Large intestine (tissue), 3 donors: ENCODE measurements at regions not wholly inside any gene's neighbourhood (a gene's known extent, or its start where the extent isn't known, plus 50 kb on each side); places are given as distances from the start of the nearest gene placed in this dataset.
"Not testable (repeated sequence)": the region's sequence is repeated elsewhere in the genome, so short reads cannot be mapped to it uniquely, and the experiment has no call there.

Experiments
- DNase-seq, 2 donors: peaks; one replicate each; pipeline versions ENCODE4 v3.0.0 to v3.0.0-alpha.2; 2013
- H3K27ac ChIP-seq: one replicate; pipeline ENCODE4 v1.5.1; 2013; ENCODE audit warnings: low read length
- H3K27me3 ChIP-seq: 2 replicates; pipeline ENCODE4 v1.6.1; 2013; ENCODE audit warnings: low read length; ENCODE audit not compliant: control insufficient read depth, insufficient read depth
- H3K36me3 ChIP-seq: 2 replicates; pipeline ENCODE4 v1.6.1; 2013; ENCODE audit warnings: low read length; ENCODE audit not compliant: control insufficient read depth, insufficient read depth
- H3K4me1 ChIP-seq: one replicate; pipeline ENCODE4 v1.6.1; 2013; ENCODE audit warnings: low read length; ENCODE audit not compliant: control insufficient read depth, insufficient read depth
- H3K4me3 ChIP-seq: one replicate; pipeline ENCODE4 v1.5.1; 2013; ENCODE audit warnings: low read length
- H3K9me3 ChIP-seq: one replicate; pipeline ENCODE4 v1.6.1; 2013; ENCODE audit warnings: mild to moderate bottlenecking, low read depth, low read length, moderate library complexity; ENCODE audit not compliant: control insufficient read depth
- WGBS: methylation state at CpG from one replicate; pipeline ENCODE4 v1.1.5; 2013; ENCODE audit warnings: low lambda C conversion rate; ENCODE audit not compliant: insufficient coverage; 5-methylcytosine and 5-hydroxymethylcytosine counted together

DNA sequence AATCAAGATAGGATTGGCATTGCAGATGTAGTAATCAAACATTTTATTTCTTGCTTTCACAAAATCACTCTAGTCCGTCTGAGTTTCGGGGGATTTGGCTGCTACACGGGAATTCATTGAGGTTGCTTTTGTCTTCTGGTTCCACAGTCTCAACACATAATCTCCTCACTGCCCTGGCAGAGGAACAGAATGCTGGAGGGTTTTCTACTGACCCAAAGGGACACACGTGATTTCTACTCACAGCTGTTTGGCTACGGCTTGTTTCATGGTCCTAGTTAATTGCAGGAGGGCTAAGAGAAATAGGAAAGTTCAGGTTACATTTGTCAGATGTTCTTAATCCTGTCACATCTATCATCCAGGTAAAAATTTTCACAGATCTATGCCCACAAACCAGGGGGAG lies 1811.6 kb downstream of the ARAP2 start:
- WGBS, result no CpG with 5 or more reads among the region's 5 CpGs
- H3K4me3 ChIP-seq, result no peak overlapping the region
- H3K27me3 ChIP-seq, result no peaks in the 10 kb centered on the region
- H3K27ac ChIP-seq, result no peak overlapping the region
- H3K36me3 ChIP-seq, result no peaks in the 10 kb centered on the region
- DNase-seq, result no peak
- H3K9me3 ChIP-seq, result no peaks in the 10 kb centered on the region
- no peaks in the 10 kb centered on the region for H3K4me1 ChIP-seq

DNA sequence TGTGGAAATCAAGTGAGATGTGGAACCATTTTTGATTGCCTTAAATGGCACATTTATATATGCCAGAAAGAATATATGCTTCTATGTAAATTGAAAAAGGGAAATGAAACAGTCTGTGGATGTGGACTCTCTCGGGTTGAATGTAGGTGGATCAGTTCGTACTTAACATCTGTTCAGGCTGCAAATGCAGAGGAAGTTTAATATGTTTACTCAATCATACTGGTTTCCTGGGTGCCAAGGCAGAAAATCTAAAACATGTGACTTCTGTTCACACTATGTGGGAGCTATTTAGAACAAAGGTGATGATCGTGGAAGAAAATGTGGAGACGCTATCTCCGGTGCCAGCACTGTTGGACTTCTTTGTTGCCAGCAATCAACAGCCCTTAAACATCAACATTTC lies 1809.9 kb downstream of the ARAP2 start:
- not testable (repeated sequence) for H3K36me3 ChIP-seq, H3K27ac ChIP-seq, H3K27me3 ChIP-seq, H3K9me3 ChIP-seq, H3K4me1 ChIP-seq, H3K4me3 ChIP-seq
- WGBS, result no CpG with 5 or more reads among the region's 5 CpGs
- peak in 1 of 2 donors; percentile 3 for DNase-seq

DNA sequence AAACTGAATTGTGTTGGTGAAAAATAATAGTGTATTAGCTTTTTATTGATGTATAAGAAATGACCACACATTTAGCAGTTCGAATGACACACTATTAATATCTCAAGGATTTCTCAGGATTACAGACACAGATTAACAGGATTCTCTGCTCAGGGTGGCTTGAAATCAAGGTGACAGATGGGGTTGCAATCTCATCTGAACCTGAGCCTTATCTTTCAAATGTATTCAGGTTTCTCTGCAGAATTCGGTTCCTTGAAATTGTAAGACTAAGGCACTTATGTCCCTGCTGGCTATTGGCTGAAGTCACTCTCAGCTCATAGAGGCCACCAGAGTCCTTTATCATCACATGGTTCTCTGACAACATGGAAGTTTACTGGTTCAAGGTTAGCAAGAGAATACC lies 1780.1 kb downstream of the ARAP2 start:
- Histone ChIP-seq H3K27ac (no peak overlapping the region), H3K36me3 (no peaks in the 10 kb centered on the region), H3K4me1 (no peaks in the 10 kb centered on the region), H3K9me3 (no peaks in the 10 kb centered on the region), H3K4me3 (no peak overlapping the region), H3K27me3 (no peaks in the 10 kb centered on the region)
- DNase-seq, result no peak
- WGBS, result 100% methylated on average over 1 of the region's 2 CpGs

DNA sequence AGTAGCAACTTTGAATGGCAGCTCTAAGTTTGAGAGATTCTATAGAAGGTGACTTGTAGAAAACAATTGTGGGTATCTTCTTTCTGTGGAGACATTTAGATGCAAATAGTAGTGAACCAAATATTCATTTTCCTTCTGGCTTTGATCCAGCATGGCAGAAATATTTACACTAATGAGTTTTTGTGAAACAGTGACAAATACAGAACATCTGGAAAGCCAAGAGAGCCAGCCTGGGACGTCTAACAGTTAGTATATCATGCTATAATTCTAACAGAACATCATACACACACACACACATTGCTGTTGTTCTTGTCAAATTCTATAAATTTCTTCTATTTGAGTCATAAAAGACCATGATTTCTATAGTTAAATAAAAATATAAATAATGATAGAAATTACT lies 1777.9 kb downstream of the ARAP2 start:
- Histone ChIP-seq H3K9me3 (no peaks in the 10 kb centered on the region), H3K4me3 (no peak overlapping the region), H3K27ac (no peak overlapping the region), H3K4me1 (no peaks in the 10 kb centered on the region), H3K36me3 (no peaks in the 10 kb centered on the region), H3K27me3 (no peaks in the 10 kb centered on the region)
- DNase-seq, result no peak
- no CpG with 5 or more reads among the region's 1 CpG for WGBS

DNA sequence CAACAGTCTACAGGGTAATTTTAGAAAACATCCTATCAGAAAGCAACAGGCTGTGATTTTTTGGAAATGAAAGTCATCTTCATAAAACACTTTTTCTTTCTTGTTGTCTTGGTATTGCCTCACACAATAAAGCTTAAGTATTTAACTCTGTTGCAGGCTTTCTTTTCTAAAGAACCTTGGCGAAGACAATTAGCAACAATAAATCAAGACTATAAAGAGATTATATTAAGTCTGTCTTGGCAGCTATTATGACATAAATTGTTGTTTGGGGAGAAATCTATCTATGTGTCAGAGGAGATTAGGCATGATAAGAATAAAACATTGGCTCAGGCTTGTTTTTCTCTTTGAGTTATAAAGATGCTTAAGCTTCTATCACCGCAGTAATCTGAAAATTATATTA lies 1774.8 kb downstream of the ARAP2 start:
- no peak overlapping the region for H3K4me3 ChIP-seq
- WGBS, result no CpG with 5 or more reads among the region's 2 CpGs
- no peaks in the 10 kb centered on the region for H3K9me3 ChIP-seq
- DNase-seq, result no peak
- H3K36me3 ChIP-seq, result no peaks in the 10 kb centered on the region
- no peaks in the 10 kb centered on the region for H3K27me3 ChIP-seq
- H3K4me1 ChIP-seq, result no peaks in the 10 kb centered on the region
- no peak overlapping the region for H3K27ac ChIP-seq

DNA sequence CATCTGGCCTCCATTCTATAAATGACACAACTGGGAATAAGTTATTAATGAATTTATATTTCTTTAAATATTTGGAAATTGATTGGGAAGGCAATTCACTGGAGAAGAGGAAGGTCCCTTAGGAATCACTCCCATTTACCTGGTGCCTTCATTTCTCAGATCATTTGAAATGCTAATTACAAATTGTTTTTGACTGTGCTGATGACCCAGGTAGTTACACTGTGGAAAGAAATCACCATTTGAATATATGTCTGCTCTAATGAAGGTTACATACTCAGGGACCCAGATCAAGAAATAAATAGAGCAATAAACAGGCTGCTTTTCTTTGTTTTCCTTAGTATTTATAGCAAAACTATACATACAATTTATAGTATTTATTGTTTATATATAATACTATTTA lies 1759.1 kb downstream of the ARAP2 start:
- Histone ChIP-seq H3K36me3 (no peaks in the 10 kb centered on the region), H3K4me3 (no peak overlapping the region), H3K4me1 (no peaks in the 10 kb centered on the region), H3K27me3 (no peaks in the 10 kb centered on the region), H3K27ac (no peak overlapping the region), H3K9me3 (no peaks in the 10 kb centered on the region)
- no peak for DNase-seq

DNA sequence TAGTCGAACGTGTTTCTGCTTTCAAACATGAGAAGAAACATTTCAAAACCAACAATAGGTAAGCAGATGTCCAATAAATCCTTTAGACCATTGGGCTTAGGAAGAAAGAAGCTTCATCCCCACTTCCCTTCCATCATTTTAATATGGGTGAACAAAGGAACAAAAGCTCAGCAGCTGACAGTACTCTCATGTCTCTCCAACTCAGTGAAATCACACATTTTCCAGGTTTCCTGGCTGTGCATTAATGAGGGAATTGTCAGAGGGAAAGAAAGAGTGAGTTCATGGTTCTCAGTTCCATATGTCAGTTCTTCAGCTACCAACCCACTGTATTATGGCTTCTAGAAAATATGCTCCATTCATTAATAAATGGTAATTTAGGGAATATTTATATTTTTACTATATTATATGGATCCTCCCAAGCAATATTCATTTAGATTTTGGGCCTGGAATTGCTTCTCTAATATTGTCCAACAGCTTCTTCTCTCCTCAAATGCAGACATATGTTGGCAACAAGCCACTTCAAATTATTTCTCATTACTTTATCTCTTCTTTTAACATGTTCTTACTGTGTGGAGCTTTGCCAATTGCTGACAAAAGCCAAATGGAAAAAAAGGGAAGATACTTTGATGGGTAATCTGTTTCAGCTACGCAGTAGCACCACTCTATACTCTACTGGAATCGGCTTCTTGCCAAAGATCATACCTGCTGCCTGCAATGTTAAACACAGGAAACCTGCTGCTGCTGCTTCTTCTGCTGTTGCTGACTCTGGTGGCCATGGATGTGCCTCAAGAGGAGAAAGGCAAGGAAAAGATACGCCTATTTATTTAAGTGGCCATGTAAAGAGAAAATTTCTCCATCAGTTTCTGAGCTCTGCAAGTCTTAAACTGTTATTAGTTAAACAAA lies 1757.6 kb downstream of the ARAP2 start:
- no peaks in the 10 kb centered on the region for H3K4me1 ChIP-seq
- H3K36me3 ChIP-seq, result no peaks in the 10 kb centered on the region
- no peaks in the 10 kb centered on the region for H3K9me3 ChIP-seq
- WGBS, result 100% methylated on average over 1 of the region's 5 CpGs
- no peak for DNase-seq
- no peak overlapping the region for H3K27ac ChIP-seq
- no peak overlapping the region for H3K4me3 ChIP-seq
- no peaks in the 10 kb centered on the region for H3K27me3 ChIP-seq

DNA sequence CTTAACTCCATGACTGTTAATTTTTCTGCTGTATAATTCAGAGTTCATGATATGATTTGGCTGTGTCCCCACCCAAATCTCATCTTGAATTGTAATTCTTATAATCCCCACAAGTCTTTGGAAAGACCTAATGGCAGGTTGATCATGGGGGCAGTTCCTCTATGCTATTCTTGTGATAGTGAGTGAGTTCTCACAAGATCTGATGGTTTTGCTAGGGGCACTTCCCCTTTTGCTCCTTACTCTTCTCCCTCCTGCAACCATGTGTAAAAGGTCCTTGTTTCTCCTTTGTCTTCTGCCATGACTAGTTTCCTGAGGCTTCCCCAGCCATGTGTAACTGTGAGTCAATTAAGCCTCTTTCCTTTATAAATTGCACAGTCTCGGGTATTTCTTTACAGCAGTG lies 1751.9 kb downstream of the ARAP2 start:
- H3K27me3 ChIP-seq, result no peaks in the 10 kb centered on the region
- H3K36me3 ChIP-seq, result no peaks in the 10 kb centered on the region
- WGBS, result no CpG with 5 or more reads among the region's 1 CpG
- H3K27ac ChIP-seq, result no peak overlapping the region
- no peak for DNase-seq
- H3K4me1 ChIP-seq, result no peaks in the 10 kb centered on the region
- no peak overlapping the region for H3K4me3 ChIP-seq
- no peaks in the 10 kb centered on the region for H3K9me3 ChIP-seq

DNA sequence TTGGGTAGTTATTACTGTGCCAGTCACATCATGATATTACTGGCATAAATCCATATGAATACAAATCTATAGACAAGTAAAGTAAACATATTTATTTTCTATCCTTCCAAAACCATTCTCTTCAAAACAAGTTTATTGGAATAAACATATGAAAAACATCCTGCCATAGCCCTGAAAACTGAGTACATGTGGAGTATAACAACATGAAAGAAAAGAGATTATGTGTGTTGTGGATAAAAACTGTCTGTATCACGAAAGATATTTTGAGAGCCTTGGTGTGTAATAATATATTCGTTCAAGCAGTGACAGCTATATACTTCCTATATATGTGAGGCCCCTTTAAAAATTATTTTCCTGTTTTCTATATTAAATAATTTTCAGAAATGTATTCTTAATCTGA lies 1742.2 kb downstream of the ARAP2 start:
- no peak for DNase-seq
- WGBS, result 94% methylated on average over 2 of the region's 2 CpGs
- no peaks in the 10 kb centered on the region for H3K4me1 ChIP-seq
- H3K4me3 ChIP-seq, result no peak overlapping the region
- H3K27me3 ChIP-seq, result no peaks in the 10 kb centered on the region
- peaks cover 8% of the 10 kb centered on the region for H3K9me3 ChIP-seq
- no peak overlapping the region for H3K27ac ChIP-seq
- H3K36me3 ChIP-seq, result no peaks in the 10 kb centered on the region

DNA sequence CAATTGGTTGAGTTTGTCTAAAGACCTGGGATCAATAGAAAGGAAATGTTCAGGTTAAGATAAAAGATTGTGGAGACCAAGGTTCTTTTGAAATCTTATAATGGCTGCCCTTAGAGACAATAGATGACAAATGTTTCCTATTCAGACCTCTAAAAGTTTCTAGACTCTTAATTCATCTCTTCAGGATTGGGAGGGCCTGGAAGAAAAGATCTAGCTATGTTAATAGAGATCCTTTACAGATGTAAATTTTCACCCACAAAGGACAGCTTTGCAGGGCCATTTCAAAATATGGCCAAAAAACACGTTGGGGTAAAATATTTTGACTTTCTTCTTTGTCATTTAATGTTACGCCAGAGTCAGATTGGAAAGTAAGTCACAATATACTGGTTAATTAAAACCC lies 1739.6 kb downstream of the ARAP2 start:
- H3K36me3 ChIP-seq, DNase-seq, H3K9me3 ChIP-seq, H3K4me3 ChIP-seq, H3K4me1 ChIP-seq, H3K27ac ChIP-seq, H3K27me3 ChIP-seq: not testable (repeated sequence)
- no CpG with 5 or more reads among the region's 2 CpGs for WGBS

DNA sequence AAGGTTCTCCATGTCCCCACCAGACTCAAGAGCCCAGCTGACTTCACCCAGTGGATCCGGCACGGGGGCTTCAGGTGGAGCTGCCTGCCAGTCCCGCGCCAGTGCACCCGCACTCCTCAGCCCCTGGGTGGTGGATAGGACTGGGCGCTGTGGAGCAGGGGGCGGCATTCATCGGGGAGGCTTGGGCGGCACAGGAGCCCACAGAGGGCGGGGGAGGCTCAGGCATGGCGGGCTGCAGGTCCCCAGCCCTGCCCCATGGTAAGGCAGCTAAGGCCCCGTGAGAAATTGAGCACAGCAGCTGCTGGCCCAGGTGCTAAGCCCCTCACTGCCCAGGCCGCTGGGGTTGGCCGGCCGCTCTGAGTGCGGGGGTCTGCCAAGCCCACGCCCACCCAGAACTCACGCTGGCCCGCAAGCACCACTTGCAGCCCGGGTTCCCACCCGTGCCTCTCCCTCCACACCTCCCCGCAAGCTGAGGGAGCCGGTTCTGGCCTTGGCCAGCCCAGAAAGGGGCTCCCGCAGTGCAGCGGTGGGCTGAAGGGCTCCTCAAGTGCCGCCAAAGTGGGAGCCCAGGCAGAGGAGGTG lies 1737.7 kb downstream of the ARAP2 start:
- not testable (repeated sequence) for H3K27ac ChIP-seq

More for the DNA sequence above, 1737.7 kb downstream of the ARAP2 start:
- no CpG with 5 or more reads among the region's 26 CpGs for WGBS
- not testable (repeated sequence) for H3K27me3 ChIP-seq, H3K9me3 ChIP-seq, H3K4me3 ChIP-seq, DNase-seq, H3K4me1 ChIP-seq, H3K36me3 ChIP-seq
